ENCODE measurements at regions not wholly inside any gene's neighbourhood (a gene's known extent, or its start where the extent isn't known, plus 50 kb on each side); places are given as distances from the start of the nearest gene placed in this dataset.

DNA sequence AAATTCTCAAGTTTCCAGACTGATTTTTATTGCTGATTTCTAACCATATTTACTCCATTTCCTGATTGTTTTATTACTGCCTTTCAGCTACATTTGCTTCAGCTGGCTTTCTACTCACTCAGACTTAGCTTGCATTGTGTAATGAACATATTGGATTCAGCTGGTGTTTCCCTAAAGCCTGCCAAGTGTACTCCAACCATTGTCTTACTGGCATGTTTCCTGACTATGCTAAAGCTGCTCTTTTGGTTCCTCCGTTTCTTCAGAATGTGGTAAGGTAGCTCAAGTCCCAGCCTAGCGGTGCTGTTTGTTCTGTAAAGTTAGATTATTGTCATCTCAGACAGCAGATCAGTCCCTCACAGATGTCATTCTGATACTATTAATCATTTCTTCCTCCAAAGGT lies 53.1 kb upstream of the GLRA2 start:
- DNase-seq (ENCODE audit: low spot score), result peak; percentile 50

DNA sequence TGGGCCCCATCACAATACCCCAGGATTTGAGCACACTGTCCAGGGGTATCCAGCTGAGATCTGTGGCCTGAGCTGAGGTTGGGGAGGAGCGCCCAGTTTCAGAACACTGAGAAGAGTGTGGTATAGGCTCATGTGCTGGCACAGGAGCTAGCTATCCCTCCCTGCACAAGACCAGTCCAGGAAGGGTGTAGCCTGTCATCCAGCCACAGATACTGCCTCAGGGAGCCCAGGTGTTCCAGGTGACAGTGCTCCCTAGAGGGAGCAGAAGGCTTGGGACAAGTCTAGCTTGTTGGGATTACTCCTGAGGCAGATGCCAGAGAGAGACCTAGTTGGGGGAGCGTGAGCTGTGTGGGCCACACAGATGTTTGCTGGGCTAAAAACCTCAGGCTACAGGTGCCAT lies 79.6 kb upstream of the GLRA2 start:
- no peak for DNase-seq (ENCODE audit: low spot score)

DNA sequence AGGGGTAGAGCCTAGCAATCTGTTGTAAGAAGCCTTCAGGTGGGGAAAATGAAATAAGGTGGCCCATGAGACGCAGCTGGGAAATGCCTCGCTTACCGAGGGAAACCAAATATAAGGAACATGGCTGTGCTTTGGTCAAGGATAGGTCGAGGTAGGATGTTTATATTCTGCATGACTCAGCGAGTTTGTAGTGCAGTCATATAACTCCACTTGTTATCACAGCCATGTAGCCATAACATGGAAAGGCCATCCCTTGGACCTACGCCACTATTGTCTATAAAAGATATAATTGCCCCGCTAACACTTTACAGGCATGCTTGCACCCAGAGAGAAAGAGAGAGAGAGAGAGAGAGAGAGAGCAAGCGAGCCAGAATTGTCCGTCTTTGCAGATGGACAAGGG lies 80.9 kb upstream of the GLRA2 start:
- no peak for DNase-seq (ENCODE audit: low spot score)

DNA sequence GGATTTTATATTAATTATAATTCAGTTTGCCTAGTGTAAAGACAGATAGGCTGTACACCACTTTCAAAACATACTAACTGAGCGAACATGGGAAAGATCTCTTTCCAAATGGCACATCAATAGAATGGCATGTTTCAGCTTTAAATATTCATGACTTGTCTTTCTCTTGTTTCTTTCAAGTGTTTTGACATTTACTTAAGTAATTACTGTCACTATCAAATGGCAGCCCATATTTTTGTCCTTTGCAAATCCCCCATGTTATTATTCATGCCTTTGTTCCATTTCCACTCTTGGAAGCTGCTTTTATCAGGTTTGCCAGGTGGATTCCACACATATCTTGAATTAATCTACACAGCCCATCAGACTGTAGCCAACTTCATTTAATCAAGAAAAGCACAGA lies 89.2 kb upstream of the GLRA2 start:
- DNase-seq (ENCODE audit: low spot score), result no peak

DNA sequence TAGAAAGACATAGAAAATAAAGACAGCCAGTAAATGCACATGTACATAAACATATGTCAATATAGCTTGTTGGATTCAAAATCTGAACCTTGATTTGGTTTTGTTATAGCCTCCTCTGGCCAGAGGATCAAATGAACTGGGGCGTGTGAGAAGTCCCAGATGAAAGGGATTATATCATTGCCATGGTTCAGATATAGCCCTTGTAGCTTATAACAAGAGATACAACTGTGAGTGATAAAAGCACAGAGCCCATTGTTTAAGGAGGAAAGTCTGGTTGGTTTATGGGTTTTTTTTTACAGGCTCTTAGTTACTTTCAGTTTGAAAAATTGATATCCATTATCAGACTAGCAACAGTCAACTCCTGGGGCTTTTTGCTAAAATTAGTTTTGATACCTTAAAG lies 101.7 kb upstream of the GLRA2 start:
- DNase-seq (ENCODE audit: low spot score), result no peak

DNA sequence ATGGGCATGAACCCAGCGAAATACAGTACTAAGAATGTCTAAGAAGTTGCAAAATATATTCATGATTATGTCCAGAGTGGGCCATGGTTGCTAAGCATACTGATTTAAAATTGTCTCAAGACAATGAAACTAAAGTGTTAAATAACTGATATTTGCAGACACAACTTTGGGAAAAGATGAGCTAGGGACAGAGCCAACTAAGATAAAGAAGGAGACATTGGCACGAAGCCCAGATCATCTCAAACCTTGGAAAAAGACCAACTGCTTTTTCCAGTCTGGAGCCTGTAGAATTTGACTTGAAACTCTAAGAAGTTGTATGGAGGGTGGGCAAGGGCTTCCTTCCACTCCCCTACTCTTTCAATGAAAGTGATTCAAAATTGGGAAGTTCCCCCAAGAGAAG lies 108.5 kb upstream of the GLRA2 start:
- no peak for DNase-seq (ENCODE audit: low spot score)

DNA sequence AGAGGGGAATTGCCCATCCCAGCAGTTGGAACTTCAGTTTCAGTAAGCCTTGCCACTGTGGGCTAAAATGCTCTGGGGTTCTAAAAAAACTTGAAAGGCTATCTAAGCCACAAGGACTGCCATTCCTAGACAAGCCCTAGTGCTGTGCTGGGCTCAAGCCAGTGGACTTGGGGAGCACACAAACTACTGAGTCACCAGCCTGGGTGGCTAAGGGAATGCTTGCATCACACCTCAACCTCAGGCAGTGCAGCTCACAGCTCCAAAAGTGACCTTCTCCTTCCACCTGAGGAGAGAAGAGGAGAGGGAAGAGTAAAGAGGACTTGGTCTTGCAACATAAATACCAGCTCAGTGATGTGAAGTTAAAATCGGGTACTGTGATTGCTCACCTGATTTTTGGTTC lies 116.7 kb upstream of the GLRA2 start:
- DNase-seq (ENCODE audit: low spot score), result no peak

DNA sequence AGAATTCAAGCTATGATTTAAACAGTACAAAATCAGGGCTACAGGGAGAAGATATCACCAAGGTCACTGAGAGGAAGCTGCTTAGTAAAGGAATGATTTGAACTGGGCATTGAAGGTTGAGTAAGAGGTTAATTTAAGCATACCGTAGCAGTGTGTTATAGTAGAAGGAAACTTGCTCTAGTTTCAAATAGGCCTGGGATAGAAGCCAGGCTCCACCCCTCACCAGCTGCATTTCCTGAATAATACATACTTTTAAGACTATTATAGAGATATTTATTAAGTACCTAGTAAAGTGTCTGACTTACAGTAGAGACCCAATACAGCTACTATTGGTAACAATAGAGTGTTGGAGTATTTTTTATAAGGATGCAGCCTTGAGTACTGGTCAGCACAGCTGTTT lies 118.0 kb upstream of the GLRA2 start:
- no peak for DNase-seq (ENCODE audit: low spot score)

DNA sequence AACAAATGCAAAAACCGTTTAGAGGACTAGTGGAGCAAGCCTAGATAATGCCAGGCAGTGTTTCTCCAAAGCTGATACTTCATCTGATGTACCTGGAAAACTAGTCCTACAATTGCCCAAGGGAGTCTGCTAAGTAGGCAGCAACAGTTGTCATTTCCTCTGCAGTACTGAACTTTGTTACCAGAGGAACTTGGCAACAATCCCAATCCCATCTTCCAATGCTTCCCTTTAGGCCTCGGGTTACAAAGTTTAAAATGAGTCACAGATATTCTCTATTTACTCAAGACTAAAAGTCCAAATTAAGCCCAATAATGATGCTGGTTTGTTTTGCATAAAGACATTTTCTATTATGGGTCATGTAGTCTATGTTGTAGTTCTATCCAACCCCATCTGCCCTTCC lies 120.0 kb upstream of the GLRA2 start:
- DNase-seq (ENCODE audit: low spot score), result no peak

DNA sequence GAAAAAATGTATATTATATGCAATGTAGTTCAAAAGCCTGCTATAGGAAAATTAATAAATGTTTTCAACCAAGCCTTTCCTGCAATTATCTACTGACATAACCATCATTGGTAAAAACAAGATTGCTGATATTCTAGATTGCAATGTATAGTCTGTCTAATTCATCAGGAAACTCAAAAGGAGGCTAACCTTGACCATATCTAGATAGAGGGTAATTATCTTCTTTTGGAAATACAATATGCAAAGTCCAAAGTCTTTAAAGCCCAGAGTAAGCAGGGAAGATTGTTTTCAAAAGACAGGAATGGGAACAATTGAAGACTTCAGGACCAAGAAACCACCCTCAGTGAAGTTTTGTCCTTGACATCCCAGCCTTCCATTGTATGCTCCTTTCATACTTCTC lies 123.1 kb upstream of the GLRA2 start:
- no peak for DNase-seq (ENCODE audit: low spot score)

DNA sequence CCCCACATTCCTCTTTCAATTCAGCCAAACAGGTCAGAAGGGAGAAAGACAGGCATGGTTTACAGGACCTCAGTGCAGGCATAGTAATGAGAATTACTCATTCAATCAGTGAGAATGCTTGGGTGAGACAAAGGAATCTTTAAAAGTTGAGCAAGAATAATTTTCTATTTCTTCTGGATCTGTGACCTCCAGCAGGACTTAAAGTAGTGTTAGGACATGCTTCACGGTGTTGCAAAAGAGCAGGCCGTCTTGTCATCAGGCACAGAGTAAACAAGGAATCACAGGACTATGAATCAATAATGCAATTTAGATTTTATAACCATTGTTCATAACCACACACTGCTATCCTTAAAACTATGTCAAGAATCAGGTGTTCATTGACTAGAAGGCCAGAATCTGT lies 130.6 kb upstream of the GLRA2 start:
- no peak for DNase-seq (ENCODE audit: low spot score)

DNA sequence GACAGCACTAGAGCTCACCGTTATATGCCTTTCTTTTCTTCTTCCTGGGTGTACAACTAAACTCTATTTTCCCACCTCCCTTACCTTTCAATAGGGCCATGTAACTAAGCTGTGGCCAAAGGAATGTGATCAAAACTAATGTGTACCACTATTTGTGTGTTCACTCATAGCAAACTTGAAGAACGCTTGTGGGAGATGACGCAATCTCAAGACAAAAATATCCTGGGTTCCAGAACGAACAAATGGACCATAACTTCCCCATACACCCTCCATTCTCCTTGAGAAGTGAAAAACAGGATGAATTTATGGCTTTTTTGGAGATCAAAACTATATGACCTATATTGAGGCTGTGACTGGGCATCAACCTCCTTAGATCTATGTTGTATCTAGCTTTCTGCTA lies 139.7 kb upstream of the GLRA2 start:
- no peak for DNase-seq (ENCODE audit: low spot score)

DNA sequence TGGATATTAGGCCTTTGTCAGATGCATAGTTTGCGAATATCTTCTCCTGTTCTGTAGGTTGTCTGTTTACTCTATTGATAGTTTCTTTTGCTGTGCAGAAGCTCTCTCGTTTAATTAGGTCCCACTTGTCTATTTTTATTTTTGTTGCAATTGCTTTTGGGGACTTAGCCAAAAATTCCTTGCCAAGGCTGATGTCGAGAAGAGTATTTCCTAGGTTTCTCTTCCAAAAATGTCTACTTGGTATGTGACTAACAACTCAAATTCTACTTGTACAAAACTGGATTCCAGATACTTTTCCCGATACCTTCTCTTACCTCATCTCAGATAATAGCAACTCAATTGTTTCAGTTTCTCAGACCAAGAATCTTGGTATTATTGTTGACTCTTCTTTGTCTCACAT lies 142.4 kb upstream of the GLRA2 start:
- no peak for DNase-seq (ENCODE audit: low spot score)

DNA sequence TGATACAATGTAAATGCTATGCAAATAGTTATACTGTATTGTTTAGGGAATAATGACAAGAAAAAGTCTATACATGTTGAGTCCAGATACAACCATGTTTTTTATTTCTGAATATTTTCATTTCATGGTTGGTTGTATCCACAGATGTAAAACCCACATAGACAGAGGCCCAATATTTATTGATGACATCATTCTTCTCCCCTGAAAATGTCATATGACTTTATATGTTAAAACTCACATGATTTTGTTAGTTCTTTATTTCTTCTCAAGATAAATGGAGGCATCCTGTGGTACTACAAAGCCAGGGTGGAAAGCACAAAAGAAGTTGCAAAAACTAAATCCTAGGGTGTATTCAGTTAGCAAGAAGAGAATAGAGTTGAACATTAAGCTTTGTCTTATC lies 149.3 kb upstream of the GLRA2 start:
- no peak for DNase-seq (ENCODE audit: low spot score)

DNA sequence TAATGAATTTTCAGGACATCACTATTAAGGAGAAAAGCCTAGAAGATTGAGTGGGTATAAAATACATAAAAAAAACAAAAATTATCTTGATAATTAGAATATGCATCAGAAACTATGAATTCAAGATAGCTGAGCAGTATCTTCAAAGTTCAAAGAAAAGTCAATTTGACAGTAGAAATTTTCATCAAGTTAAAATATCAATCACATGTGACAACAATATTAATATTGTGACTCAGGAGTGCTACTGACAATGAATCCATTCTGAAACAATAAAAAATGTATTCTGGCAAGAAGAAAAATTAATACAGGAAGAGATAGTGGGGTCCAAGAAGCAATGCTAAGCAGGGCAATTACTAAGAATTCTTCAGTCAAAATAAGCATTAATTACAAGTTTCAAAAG lies 151.9 kb upstream of the GLRA2 start:
- DNase-seq (ENCODE audit: low spot score), result no peak

DNA sequence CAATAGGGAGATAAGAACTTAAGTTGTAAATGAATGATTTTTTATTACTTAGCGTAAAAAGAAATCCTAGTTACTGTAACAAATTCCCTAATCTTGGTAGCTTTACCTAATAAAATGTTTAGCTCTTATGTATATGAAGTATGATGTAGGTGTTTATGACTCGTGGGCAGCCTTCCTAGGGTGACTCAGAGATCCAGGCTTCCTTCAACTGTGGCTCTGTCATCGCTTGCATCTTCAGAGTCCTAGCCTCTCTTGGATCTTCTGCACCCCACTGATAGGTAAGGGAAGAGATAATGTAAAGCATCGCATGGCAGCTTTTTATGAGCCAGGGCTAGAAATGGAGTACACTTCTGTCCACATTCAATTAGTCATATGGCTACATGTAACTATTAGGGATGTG lies 165.6 kb upstream of the GLRA2 start:
- no peak for DNase-seq (ENCODE audit: low spot score)

DNA sequence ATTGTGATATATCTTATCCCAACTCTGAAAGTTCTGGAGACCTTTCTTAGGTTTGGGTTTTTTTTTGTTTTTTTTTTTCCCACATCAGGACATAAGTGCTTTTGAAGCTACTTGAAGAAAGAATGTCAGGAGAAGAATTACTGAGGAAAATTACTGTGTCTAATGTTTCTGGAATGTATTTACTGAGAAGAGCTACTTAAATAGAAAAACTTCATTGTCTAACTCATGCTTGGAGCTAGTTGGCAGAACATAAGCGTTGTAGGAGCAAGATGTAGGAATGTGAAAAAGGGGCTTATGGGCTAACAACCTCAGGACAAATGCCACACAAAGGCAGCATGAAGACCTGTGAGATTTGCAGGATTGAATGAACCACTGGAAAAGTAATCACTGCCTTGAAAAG lies 166.6 kb upstream of the GLRA2 start:
- DNase-seq (ENCODE audit: low spot score), result no peak

DNA sequence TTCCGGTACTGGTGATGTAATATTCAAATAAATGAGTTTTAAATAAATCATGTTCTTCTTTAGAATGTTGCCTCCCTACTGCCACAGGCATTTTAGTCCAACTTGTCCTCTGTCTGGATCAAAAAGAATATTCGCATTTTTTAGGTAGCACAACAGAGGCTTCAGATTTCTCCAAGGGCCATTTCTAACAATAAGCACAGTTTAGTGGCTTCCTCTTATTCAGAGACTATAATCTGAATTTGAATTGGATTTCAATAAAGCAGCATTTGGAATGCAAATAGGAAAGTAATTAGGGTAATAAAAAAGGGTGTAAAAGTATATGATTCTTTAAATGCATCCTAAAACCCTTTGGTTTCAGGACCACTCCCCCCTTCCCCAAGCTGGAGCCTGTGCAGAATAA lies 167.9 kb upstream of the GLRA2 start:
- no peak for DNase-seq (ENCODE audit: low spot score)

DNA sequence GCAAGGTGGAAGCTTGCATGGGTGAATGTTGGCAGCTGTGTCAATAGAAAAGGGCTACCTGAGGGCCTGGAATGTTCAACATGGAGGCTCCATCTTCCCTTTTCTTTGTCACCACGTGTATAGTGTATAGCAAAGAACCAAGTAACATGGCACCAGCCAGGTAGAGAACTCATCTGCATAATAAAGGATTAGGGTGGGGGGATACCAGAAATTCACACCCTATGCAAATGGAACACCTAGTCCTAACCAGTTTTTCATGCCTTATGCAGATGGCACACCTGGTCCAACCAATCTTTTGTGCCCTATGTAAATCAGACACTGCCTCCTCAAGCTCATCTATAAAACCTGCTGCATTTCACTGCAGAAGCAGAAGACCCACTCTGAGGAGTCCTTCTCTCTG lies 169.6 kb upstream of the GLRA2 start:
- no peak for DNase-seq (ENCODE audit: low spot score)

DNA sequence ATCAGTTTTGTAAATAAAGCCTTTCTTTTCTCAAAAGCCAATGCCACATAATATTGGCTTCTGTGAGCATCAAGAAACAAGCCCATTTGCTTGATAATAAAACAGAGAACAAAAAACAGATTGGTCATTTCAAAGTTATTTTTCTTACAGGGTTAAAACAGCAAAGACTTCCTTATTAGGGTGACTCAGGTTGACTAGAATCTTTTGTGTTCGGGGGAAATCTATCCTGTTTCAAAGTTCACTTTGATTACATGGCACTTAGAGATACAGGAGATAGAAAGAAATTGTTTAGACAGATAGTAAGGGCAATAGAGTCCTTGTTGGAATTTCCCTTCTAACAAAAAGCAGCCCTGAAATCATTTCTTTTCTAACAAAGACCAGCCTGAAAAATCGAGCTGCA lies 170.0 kb upstream of the GLRA2 start:
- no peak for DNase-seq (ENCODE audit: low spot score)

DNA sequence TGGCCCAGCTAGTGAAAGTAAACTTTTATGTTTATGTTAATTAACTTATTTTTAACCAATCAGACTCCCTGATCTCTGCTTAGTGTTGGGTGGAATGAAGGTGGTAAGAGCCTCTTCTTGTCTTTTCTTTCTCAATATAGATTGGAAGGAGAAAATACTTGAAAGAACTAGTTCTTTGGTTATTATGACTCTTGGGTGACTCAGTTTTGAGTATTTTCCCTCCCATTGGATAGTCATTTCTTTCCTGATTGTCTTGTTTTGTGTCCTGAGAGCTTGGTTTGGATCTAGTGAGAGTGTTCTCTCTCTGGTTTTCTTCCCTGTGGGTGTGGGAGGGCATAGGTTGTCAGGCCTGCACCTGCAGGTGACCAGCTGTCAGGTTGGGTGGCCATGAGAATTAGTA lies 172.0 kb upstream of the GLRA2 start:
- DNase-seq (ENCODE audit: low spot score), result no peak

DNA sequence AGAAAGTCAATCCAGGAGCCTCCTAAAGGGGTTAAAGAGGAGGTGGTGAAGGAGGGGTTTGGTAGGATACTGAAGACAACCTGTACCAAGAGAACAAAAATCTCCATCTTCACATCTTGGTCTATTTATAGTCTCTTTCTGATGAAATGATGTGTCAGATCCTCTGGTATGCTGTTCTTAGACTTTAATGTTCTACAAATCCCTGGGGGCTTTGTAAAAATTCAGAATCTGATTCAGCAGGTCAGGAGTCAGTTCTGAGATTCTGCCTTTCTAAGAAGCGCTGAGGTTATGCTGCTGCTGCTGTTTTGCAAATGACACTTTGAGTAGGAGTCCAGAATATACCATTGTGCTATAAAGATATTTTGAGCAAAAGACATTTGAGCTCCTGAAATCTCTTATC lies 172.9 kb upstream of the GLRA2 start:
- no peak for DNase-seq (ENCODE audit: low spot score)

DNA sequence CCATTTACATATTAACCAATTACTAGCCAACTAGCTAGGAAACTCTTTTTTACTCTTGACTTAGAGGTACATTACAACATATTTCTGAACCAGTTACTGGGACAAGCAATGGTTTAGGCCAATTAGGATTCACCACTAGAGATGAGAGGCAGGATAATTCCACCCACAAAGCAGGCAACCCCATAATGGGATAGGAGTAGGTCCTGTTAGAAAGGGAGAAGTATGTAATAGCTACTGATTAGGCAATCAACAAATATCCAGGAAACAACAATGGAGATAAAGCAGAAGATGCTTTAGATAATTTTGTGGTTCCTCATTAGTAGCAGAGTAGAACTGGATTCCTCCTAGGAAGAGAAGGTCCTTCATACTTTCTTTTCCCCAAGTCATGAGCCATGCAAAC lies 173.8 kb upstream of the GLRA2 start:
- no peak for DNase-seq (ENCODE audit: low spot score)

DNA sequence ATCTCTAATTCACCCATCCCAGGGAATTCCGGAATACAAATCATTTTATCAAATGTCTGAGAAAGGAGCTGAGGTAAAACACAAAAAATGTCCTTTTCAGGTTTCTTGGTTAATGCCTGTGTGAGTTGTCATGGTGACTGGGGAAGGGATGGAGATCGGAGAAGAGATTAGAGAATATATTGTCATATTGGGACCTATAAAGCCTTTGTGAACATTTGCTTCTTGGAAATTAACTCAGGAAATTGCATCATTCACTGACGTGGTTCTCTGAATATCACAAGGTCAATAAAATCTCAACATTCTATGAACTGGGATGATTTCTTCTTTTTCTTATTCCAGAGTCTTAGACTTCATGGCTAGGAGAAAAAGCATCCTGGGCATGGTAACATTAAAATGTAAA lies 174.8 kb upstream of the GLRA2 start:
- no peak for DNase-seq (ENCODE audit: low spot score)

DNA sequence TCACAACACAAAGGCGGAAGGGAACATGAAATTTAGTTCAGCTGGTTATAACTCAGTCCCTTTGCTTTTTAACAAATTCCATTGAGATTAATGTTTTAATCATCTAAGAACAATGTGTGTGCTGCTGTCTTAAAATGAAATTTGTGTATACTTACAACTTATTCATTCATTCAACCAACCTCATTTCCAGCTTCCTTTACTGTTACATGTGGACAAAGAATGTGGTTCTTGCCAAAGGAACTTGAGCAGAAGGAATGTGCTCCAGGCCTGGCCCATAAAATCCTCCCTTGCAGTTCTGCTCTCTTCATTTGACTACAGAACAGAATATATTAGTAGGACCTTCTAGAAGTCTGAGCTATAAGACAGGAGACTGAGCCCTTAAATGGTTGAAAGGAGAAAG lies 176.8 kb upstream of the GLRA2 start:
- no peak for DNase-seq (ENCODE audit: low spot score)

Measured in left forelimb (tissue), 1 donor.